NCI-H1092 treated with DMSO at 0.1 percent for 48 hours (cell line): ENCODE measurements at regions not wholly inside any gene's neighbourhood (a gene's known extent, or its start where the extent isn't known, plus 50 kb on each side); places are given as distances from the start of the nearest gene placed in this dataset.
"Not testable (repeated sequence)": the region's sequence is repeated elsewhere in the genome, so short reads cannot be mapped to it uniquely, and the experiment has no call there.

Experiments
- DNase-seq: peaks from one replicate; lab custom pipeline; 2025; lab: John Stamatoyannopoulos, UW

DNA sequence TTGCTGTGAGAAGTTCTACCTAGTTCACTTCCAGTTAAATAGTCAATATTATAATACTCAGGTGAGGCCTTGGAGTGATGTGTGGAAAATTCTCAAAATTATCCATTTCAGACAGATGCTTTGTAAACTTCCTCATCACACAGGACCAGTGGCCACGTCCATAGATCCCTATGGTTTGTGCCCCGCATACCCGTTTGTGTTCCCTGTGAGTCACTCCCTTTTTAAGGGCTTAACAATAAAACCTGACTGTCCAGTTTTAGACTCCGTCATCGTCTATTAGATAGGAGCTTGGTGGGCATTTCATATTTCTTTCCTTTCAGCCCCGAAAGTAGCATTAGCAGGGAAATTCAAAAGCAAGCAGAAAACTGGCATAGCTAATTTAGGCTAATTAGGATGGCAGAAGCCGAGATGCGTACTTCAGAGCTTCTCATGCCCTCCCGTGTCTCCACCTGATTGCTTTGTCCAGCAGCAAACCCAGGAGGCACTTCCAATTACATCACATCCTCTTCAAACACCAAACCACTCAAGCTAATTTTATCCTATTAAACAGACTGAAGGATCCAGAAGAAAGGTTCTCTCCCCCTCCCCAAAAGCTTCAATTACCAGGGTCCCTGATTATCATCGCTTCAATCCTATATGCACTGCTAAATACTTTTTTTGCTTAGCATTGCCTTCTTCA, 186.6 kb upstream of the OTX2 start:
- peak; percentile 15 for DNase-seq

DNA sequence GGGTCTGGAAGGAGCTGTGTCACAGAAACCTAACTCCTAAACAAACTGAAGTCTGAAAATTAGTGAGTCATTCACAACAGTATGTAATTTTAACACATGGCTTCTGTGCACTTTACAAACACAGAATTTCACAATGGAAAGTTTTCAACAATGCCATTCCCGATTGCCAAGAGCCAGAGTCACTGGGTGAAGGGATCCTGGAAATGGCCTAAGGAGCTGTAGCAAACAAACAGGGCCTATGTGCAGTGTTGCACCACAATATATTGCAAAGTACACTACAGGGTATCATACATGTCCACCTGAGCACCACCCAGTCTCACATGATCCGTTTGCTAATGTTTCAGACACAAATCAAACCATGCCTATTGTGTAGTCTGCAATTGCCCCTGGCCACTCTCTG, 184.7 kb upstream of the OTX2 start:
- no peak for DNase-seq

DNA sequence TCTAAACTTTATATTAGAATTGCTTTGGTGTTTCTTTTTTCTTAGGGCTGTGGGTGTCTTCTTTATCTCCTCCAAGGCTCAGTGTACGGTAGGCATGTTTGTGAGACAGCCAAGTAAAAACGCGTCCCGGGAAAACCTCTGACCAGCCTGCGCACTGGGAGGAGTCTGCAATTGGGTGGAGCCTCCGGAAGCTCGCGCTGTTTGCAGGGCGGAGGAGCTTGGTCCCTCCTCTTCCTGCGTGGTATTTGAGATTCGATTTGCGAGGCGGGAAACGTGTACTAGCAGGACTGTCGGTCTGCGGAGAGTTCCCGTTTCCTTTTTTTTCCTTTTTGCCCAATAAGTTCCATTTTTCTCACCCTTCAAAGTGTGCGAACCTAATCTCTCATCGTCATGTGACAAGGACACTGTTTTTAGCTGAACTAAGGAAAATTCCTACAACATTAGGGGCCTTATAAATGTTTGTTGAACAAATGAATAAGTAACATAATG, 182.1 kb upstream of the OTX2 start:
- DNase-seq: no peak

DNA sequence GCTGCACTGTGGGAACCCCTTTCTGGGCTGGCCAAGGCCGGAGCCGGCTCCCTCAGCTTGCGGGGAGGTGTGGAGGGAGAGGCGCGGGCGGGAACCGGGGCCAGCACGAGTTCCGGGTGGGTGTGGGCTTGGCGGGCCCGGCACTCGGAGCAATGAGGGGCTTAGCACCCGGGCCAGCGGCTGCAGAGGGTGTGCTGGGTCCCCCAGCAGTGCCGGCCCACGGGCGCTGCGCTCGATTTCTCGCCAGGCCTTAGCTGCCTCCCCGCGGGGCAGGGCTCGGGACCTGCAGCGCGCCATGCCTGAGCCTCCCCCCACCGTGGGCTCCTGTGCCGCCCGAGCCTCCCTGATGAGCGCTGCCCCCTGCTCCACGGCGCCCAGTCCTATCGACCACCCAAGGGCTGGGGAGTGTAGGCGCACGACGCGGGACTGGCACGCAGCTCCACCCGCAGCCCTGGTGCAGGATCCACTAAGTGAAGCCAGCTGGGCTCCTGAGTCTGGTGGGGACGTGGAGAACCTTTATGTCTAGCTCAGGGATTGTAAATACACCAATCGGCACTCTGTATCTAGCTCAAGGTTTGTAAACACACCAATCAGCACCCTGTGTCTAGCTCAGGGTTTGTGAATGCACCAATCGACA, 180.8 kb upstream of the OTX2 start:
- DNase-seq: not testable (repeated sequence)

DNA sequence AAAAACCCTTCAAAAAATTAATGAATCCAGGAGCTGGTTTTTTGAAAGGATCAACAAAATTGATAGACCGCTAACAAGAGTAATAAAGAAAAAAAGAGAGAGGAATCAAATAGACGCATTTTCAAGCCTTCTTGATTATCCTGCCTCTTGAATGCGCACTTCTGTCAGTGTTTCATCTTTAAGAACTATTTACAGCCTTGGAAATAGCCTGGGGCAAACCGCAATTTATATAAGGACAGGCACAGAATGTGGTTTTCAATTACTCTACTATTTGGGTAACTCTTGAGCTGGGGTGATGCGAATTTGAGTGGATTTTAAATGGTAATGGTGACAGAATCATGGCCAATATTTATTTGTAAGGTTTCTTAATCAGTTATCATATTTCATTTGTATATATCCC, 179.1 kb upstream of the OTX2 start:
- no peak for DNase-seq

DNA sequence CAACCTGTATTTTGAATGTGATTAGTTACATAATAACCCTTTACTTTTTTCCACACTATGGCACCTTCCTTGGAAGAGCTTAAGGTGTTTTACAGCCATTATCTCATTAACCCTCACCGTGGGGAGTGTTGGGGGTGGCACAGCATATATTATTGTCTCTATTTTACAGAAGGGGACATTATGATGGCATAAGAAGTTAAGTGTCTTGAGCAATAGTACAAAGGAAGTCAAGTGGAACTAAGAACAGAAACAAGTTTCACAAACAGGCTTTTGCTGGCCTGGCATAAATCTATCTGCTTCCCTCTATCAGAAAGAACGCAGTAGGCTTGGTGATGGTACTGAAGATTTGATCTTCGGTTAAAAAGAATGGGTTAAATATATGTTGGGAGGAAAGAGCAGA, 169.7 kb upstream of the OTX2 start:
- no peak for DNase-seq

DNA sequence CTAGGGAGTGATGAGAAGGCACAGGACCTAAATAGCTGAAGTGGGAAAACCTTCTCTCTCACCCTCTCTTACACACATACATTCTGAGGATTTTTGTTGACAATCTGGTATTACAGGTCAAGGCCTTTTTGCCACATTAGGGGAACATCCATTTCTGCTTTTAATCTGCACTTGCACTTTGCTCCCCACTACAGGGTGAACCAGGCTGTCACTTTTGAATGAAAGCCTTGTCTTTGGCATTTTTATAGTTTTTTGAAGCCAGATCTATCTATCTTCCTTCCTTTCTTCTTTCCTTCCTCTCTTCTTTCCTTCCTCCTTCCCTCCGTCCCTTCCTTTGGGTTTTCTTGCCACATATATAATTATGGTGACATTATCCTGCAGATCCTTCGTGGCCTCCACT, 165.9 kb upstream of the OTX2 start:
- no peak for DNase-seq

DNA sequence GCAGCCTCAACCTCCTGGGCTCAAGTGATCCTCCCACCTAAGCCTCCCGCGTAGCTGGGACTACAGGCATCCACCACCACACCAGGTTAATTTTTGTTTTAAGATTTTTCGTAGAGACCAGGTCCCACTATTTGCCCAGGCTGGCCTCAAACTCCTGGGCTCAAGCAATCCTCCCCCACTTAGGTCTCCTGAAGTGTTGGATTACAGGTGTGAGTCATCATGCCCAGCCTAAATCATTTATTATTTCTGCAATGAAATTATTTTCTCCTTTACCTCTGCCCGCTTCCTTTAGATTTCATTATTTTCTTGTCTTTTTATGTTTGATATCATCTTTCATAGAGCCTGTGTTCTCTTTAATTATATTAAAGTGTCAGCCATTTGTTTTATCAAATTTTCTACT, 165.2 kb upstream of the OTX2 start:
- DNase-seq: no peak

DNA sequence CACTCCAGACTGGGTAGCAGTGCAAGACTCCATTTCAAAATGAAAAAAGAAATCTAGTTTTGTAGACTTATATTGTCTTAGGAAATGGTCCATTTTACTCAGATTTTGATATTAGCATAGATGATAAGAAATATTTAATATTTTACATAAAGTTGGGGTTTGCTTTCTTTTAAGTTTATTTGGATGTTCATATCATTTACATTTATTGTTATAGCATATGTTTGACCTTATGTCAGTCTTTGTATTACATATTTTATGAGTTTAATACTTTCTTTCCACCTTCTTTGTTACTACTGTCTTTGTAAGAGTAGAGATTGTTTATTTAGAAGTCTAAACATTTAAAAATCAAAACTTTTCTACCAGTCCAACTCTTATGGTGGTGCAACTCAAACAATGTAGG, 162.7 kb upstream of the OTX2 start:
- no peak for DNase-seq

DNA sequence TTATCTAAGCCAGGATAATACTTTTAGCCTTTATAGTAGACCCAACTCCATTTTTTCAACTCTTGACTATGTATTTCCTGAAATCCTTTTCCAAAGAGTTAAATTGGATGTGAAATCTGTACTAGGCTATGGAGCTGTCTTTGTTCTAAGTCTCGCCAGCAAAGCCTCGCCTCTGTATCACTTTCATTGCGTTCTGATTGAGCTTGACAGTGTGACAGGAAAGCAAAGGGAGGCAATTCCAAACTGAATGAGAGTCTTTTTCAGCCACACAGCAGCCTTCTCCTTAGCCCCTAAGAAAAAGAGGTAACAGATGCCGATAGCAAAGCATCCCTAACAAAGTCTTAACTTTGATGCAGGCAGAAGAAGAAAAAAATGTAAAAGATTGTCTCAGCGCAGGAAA, 154.6 kb upstream of the OTX2 start:
- no peak for DNase-seq

DNA sequence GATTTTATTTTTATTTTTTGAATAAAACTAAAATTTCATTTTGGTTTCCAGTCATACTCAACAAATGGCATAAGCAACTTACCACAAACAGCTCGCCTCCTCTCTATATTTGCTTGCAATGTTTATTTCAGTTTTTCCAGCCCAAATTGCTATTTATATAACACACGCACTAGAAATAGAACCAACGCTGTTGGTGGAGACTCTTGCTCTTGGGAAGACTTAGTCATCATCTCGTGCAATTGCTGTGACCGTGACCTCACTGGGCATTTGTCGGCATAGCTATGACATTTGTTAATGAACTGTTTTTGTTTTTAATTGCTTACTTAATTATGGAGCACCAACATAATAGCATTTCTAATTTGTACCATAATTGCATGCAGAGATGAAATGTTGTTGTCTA, 153.1 kb upstream of the OTX2 start:
- no peak for DNase-seq

DNA sequence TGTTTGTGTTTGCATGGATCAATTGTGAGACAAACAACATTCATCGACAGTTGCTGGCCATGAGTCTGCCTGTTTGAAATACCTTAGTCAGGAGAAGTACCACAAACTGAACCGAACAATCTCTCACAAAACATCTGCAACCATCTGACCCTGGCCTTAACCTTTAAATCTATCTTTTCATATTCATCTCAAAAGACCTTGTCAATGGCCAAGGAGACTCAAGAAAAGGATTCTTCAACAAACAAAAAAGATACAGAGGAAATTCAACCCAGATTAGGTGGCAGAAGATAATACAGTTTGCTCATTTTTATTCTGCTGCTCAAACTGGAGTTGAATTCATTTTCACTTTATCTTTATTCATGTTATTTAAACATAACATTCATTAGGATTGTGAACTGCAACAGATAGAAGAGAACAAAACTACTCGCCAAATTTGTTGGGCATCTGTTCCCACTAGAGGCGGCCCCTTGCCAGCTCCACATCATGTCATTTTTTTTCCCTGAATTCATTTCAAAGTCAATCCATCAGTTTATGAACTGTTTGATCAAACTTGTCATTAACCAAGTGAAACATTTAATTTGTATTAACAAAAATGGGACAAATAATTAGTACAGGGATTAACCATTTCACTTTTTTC, 152.3 kb upstream of the OTX2 start:
- no peak for DNase-seq

DNA sequence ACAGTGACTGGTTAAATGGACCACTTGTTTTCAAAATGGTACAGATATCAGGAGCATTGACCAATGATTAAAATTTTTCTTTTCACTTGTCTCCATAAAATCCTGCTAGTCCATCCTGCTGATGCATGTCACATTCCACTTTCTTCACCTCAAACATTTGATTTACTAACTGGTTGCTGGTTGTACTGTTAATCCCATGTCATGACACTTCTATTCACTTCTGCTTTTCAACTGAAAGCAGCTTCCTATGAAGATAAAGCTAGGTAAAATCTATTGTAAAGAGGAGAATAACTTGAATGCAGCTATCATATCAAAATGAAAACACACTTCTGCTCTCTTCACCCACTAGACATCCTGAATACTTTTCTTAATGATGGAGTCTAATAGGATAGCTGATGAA, 149.6 kb upstream of the OTX2 start:
- DNase-seq: no peak

DNA sequence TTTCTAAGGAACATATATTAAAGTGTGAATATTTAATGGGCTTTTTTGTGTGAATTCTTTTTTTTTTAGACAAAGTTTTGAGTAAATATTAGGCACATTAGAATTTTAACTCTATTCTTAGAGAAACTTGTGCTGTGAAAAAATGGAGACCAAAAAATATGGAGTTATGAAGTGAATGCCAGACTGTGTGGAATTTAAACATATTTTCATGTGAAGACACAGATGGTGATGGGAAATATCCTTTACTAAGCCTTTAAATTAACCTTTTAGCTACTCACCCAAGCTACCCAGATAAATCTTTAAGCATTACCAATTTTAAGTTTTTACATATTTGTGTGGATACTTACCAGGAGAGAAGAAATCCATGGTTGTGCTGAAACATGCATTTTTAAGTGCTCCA, 148.8 kb upstream of the OTX2 start:
- no peak for DNase-seq

DNA sequence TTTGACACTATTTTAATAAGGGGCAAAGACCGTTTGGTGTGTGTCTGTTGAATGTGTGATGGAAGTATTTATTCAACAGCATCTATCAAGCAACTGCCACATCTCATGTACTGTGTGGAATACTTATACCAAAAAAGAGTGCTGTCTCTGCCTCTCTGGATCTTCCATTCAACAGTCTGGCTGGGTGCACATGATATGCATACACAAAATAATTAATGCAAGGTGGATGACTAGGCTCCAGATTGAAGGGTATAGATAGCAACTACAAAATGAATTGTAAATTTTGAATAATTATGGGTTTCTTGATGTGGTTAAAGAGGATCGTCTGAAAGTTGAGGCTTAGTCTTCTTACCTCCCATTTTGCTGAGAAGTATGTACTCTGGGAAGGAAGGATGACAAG, 145.9 kb upstream of the OTX2 start:
- no peak for DNase-seq

DNA sequence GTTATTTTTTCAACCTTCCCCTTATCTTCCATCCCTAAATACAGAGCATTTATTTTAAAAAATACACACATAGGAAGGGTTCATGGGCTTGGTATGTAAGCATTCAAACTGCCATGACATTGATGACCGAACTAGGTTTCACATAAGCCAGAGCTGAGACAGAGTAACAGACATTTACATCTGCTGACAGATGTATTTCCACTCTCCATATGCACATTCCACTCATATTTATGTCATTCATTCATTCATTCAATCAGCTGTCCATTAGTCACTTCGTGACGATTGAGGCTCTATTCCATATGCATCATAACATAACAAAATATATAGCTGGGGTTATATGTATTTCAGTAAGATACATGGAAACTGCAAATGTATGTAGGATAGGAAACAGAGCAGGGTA, 145.5 kb upstream of the OTX2 start:
- no peak for DNase-seq

DNA sequence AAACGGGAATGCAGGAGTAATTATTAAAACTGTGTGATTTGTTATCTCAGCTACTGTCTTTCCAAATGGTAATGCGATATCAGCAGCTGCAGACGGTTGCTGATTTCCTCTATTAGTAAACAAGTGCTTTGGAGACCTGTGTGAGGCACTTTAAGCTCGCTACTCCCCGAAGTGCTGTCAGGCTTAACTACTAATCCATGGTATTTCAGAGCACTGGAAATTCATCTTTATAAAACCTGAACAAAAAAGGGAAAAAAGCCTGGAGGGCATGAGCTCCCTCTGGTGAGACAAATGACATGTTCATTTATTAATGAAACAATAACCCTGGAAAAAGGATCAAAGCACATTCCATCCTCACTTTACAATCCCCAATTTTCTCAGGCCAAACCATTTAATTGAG, 143.6 kb upstream of the OTX2 start:
- no peak for DNase-seq

DNA sequence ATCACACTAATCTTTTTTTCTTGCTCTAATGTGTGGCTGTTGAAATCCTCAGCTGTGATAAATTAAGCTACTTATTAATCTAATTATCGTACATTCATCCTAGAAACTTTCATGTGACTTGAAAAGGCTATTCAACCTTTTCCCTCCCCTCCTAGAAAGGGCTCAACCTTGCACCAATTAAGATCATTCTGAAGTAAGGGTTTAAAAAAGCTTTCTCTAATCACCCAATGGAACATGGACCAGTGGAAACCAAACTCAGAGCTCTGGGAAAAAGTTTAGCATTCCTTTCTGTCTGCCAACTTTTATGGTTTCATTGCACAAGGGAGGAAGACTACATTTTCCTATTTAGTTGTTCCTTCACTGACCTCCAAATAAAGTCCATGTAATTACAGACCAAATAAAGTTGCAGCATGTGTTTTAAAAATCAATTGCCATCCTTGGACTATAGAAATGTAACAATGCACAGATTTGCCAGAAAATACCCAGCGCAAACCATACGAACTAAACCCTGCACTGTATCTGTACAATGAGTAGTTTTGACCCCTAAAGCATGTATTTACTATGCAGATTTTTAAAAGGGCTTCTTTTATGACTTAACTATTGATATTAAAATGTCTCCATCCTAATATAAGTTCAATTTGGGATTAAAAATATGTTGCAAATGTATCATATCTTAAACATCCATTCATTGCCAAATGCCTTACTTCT, 142.6 kb upstream of the OTX2 start:
- no peak for DNase-seq

DNA sequence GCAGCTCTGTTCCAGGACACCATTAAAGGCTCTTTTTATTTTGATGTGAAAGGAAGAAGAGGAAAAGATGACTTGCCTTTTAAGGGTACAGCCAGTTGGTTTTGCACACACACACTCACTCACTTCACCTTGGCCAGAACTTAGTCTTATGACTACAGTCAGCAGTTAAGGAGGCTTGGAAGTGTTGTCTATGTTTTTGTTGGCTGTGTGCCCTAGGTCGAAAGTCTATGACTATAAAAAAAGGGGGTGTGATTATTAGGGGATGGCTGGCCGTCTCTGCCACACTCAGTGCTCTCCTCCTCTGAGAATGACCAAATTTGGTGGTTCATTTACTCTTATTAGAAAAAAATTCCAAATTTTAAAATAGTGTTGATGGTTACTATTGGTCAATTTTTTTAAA, 139.5 kb upstream of the OTX2 start:
- peak; percentile 7 for DNase-seq

DNA sequence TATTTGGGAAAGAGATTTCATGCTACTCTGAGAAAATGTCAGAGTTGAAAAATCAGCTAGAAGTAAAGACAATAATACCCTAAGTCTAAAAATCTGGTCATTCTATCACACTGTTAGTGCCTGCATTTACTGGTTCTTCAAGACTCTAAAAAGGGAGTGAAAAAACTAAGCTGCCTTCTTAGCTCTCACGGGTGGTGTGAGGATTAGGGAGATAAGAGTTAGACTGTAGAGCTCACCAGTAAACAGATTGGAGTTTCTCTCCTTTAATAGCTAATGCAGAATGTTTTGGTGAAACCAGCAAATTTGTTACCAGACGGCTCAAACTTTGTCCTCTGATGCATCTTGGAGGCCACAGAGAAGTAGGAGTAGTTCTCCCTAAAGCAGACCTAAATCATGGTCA, 135.0 kb upstream of the OTX2 start:
- no peak for DNase-seq

DNA sequence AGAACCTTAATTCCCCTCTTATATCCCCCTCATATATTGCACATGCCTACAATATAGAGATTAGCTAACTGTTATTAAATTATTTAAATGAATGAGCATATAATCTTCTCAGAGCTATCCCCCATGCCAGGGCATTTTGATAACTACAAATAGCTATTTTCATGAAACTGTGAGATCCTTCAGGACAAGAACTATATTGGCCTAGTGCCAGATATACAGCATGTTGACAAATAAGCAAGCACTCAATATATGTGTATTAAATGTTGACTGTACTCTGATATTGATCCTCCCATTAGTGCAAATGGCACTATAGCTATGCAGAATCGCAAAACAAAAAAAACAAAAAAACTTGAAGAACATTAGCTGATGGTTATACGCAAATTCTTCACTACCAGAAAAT, 134.1 kb upstream of the OTX2 start:
- DNase-seq: no peak

DNA sequence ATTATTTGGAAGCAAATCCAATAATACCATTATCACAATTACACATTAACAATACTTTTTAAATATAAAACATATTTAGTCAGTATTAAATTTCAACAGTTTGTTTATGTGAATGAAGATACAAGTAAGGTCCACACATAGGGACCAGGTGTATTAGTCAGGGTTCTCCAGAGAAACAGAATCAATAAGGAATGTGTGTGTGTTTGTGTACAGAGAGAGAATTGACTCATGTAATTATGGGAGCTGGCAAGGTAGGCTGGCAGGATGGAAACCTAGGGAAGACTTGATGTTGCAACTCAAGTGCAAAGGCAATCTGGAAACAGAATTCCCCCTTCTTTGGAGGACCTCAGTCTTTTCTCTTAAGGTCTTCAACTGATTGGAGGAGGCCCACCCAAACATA, 123.2 kb upstream of the OTX2 start:
- DNase-seq: no peak
